ENCODE measurements at regions not wholly inside any gene's neighbourhood (a gene's known extent, or its start where the extent isn't known, plus 50 kb on each side); places are given as distances from the start of the nearest gene placed in this dataset.

- no peak overlapping the region for H3K4me3 Mint-ChIP-seq
- peaks cover 4% of the 10 kb centered on the region for H3K9me3 Mint-ChIP-seq (ENCODE audit: low read depth)
- ATAC-seq (no peak), DNase-seq (no peak)
- H3K36me3 Mint-ChIP-seq, result no peaks in the 10 kb centered on the region
- CTCF ChIA-PET, result no interaction called here
- peaks cover 3% of the 10 kb centered on the region for H3K4me1 Mint-ChIP-seq
- H3K27me3 Mint-ChIP-seq, result peaks cover 16% of the 10 kb centered on the region
- no peak overlapping the region for H3K27ac Mint-ChIP-seq
Observed at GRCh38 chr12:113594967-113595366, 123.3 kb upstream of the LHX5 start.

- ATAC-seq (no peak), DNase-seq (peak; percentile 51)
- H3K27me3 Mint-ChIP-seq, result peaks cover 20% of the 10 kb centered on the region
- H3K4me3 Mint-ChIP-seq, result peak overlapping the region; percentile 32
- H3K4me1 Mint-ChIP-seq, result peaks cover 3% of the 10 kb centered on the region
- H3K27ac Mint-ChIP-seq, result no peak overlapping the region
- CTCF ChIA-PET, result no interaction called here
- H3K9me3 Mint-ChIP-seq (ENCODE audit: low read depth), result peaks cover 8% of the 10 kb centered on the region
- H3K36me3 Mint-ChIP-seq, result no peaks in the 10 kb centered on the region
Observed at GRCh38 chr12:113591480-113591974, 119.9 kb upstream of the LHX5 start.

DNA sequence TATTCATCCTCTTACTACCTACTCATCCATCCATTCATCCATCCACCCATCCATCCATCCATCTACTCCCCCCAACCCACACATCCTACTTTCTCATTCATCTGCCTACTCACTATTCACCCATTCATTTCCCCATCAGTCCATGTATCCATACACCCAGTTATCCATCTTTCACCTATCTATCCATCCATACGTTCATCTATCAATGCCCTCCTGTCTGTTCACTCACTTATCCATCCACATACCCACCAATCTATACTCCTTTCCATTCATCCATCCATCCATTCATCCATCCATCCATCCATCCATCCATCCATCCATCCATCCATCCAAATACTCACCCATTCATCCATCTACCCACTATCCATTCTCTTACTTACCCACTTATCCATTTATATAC, 117.8 kb upstream of the LHX5 start:
- peaks cover 5% of the 10 kb centered on the region for H3K9me3 Mint-ChIP-seq (ENCODE audit: low read depth)
- peaks cover 3% of the 10 kb centered on the region for H3K4me1 Mint-ChIP-seq
- H3K4me3 Mint-ChIP-seq, result no peak overlapping the region
- CTCF ChIA-PET, result no interaction called here
- peaks cover 20% of the 10 kb centered on the region for H3K27me3 Mint-ChIP-seq
- ATAC-seq, result no peak
- H3K36me3 Mint-ChIP-seq, result no peaks in the 10 kb centered on the region
- H3K27ac Mint-ChIP-seq, result no peak overlapping the region
- DNase-seq, result no peak

DNA sequence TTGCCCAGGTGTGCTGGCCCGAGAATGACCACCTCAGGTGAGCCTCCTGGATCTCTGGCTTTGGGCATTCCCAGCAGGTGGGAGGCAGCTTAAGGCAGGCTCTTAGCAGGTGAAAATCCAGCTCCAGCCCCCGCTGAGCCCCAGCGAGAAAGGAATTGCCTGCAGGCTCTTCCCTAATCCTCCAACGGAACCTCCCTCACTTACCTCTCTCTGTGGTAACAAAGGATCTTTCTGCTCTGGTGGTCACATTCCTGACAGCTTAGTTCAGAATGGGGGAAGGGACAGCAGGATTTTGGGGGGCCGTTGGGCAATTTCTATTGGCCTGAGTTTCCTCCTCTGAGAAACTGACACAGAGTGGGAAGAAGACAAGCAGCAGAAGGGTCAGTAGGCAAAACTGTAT, 116.0 kb upstream of the LHX5 start:
- peaks cover 3% of the 10 kb centered on the region for H3K4me1 Mint-ChIP-seq
- CTCF ChIA-PET, result no interaction called here
- DNase-seq, result no peak
- H3K27ac Mint-ChIP-seq, result no peak overlapping the region
- peaks cover 5% of the 10 kb centered on the region for H3K9me3 Mint-ChIP-seq (ENCODE audit: low read depth)
- H3K36me3 Mint-ChIP-seq, result no peaks in the 10 kb centered on the region
- no peak overlapping the region for H3K4me3 Mint-ChIP-seq
- peaks cover 17% of the 10 kb centered on the region for H3K27me3 Mint-ChIP-seq
- ATAC-seq, result no peak

- ATAC-seq (no peak), DNase-seq (no peak)
- Mint-ChIP-seq H3K27me3 (peaks cover 7% of the 10 kb centered on the region), H3K36me3 (no peaks in the 10 kb centered on the region), H3K4me1 (peaks cover 3% of the 10 kb centered on the region), H3K27ac (no peak overlapping the region), H3K9me3 (ENCODE audit: low read depth) (peaks cover 5% of the 10 kb centered on the region), H3K4me3 (no peak overlapping the region)
- CTCF ChIA-PET, result no interaction called here
Observed at GRCh38 chr12:113586461-113586860, 114.8 kb upstream of the LHX5 start.

- no peaks in the 10 kb centered on the region for H3K36me3 Mint-ChIP-seq
- no peaks in the 10 kb centered on the region for H3K4me1 Mint-ChIP-seq
- CTCF ChIA-PET, result no interaction called here
- H3K27me3 Mint-ChIP-seq, result no peaks in the 10 kb centered on the region
- H3K4me3 Mint-ChIP-seq, result no peak overlapping the region
- ATAC-seq (no peak), DNase-seq (no peak)
- H3K27ac Mint-ChIP-seq, result no peak overlapping the region
- peaks cover 4% of the 10 kb centered on the region for H3K9me3 Mint-ChIP-seq (ENCODE audit: low read depth)
Observed at GRCh38 chr12:113582521-113583218, 111.0 kb upstream of the LHX5 start.

GRCh38 chr12:113581342-113581741, 109.7 kb upstream of the LHX5 start:
- no peak for ATAC-seq
- Mint-ChIP-seq H3K4me1 (no peaks in the 10 kb centered on the region), H3K27ac (no peak overlapping the region), H3K27me3 (no peaks in the 10 kb centered on the region), H3K36me3 (no peaks in the 10 kb centered on the region), H3K4me3 (no peak overlapping the region), H3K9me3 (ENCODE audit: low read depth) (peaks cover 4% of the 10 kb centered on the region)
- no peak for DNase-seq
- CTCF ChIA-PET, result no interaction called here

DNA sequence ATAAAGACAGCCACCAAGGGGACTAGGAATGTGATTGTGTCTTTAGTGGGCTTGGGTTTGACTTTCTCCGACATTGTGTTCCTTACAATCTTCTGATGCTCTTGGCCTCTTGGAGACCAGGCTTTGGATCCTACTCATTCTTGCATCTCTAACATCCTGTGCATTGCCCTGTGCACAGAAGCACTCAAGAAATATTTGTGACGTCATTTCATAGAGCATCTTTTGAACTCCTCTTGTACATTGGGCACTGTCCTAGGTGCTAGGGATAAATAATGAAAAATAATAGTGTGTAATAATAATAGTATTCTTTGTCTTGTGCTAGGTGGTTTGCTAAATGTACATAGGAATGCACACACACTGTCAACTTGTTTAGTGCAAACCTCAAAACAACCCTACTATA, 108.8 kb upstream of the LHX5 start:
- no peak for ATAC-seq
- H3K27ac Mint-ChIP-seq, result no peak overlapping the region
- no peaks in the 10 kb centered on the region for H3K36me3 Mint-ChIP-seq
- CTCF ChIA-PET, result no interaction called here
- no peaks in the 10 kb centered on the region for H3K27me3 Mint-ChIP-seq
- peaks cover 4% of the 10 kb centered on the region for H3K9me3 Mint-ChIP-seq (ENCODE audit: low read depth)
- DNase-seq, result no peak
- H3K4me1 Mint-ChIP-seq, result no peaks in the 10 kb centered on the region
- no peak overlapping the region for H3K4me3 Mint-ChIP-seq

DNA sequence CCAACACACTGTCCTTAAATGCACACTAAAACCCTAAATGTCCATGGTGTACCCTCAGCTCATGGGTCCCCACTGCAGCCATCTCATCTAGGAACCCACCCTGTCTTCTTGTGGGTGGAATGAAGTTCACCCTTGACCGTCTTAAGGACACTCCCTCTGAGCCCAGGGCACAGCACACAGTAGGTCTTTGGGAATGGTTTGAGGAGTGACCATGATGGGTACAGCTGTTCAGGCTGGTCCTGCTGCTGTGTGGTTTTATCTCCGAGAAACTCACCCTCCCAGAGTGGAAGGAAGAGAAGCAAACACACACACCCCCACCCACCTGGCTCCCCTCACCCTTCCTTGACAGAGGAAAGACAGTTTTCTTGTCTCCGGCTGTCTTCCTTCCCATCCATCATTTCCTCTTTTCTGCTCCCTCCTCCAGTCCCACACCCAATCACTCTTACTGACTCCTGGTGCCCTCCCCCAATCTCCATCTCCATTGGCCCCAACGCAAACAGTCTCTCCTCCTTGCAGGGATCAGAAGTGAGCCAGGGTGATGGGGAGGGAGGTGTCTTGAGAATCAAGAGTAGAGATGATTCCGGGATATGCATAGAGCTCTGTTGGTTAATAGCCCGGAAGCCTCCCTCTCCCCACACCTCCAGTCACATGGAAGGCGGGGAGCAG, 105.9 kb upstream of the LHX5 start:
- no peak overlapping the region for H3K4me3 Mint-ChIP-seq
- CTCF ChIA-PET, result no interaction called here

DNA sequence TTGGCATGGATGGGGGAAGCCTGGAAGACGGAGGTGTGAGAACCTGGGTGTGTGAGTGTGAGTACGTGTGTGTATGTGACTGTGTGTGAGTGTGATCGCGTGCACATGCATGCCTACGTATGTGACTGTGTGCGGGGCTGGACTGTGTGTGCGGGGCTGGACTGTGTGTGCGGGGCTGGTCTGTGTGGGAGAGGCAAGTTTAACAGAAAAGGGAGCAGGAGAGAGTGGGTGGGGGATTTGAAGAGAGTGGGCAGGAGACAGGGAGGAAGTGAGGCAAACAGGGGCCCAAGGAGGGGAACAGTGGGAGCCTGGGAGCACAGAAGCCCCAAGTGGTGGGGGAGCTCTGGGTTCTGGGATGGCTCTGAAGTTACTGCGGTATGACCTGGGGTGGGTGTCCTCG, 103.7 kb upstream of the LHX5 start:
- H3K9me3 Mint-ChIP-seq (ENCODE audit: low read depth), result no peaks in the 10 kb centered on the region
- no peaks in the 10 kb centered on the region for H3K27me3 Mint-ChIP-seq
- H3K36me3 Mint-ChIP-seq, result no peaks in the 10 kb centered on the region
- H3K4me1 Mint-ChIP-seq, result no peaks in the 10 kb centered on the region
- DNase-seq, result no peak
- no peak overlapping the region for H3K27ac Mint-ChIP-seq
- H3K4me3 Mint-ChIP-seq, result no peak overlapping the region
- CTCF ChIA-PET, result no interaction called here
- no peak for ATAC-seq

More for the DNA sequence above, 105.9 kb upstream of the LHX5 start:
- no peaks in the 10 kb centered on the region for H3K36me3 Mint-ChIP-seq
- H3K9me3 Mint-ChIP-seq (ENCODE audit: low read depth), result peaks cover 4% of the 10 kb centered on the region
- H3K4me1 Mint-ChIP-seq, result no peaks in the 10 kb centered on the region
- DNase-seq (no peak), ATAC-seq (no peak)
- H3K27ac Mint-ChIP-seq, result no peak overlapping the region
- no peaks in the 10 kb centered on the region for H3K27me3 Mint-ChIP-seq

GRCh38 chr12:113573148-113573547, 101.5 kb upstream of the LHX5 start:
- Mint-ChIP-seq H3K9me3 (ENCODE audit: low read depth) (no peaks in the 10 kb centered on the region), H3K4me3 (no peak overlapping the region), H3K36me3 (no peaks in the 10 kb centered on the region), H3K27me3 (no peaks in the 10 kb centered on the region), H3K4me1 (no peaks in the 10 kb centered on the region), H3K27ac (no peak overlapping the region)
- no peak for ATAC-seq
- DNase-seq, result no peak
- CTCF ChIA-PET, result no interaction called here

GRCh38 chr12:113571713-113572112, 100.0 kb upstream of the LHX5 start:
- H3K36me3 Mint-ChIP-seq, result no peaks in the 10 kb centered on the region
- no peaks in the 10 kb centered on the region for H3K4me1 Mint-ChIP-seq
- H3K27me3 Mint-ChIP-seq, result no peaks in the 10 kb centered on the region
- no peak overlapping the region for H3K27ac Mint-ChIP-seq
- no peaks in the 10 kb centered on the region for H3K9me3 Mint-ChIP-seq (ENCODE audit: low read depth)
- no peak for ATAC-seq
- CTCF ChIA-PET, result no interaction called here
- no peak overlapping the region for H3K4me3 Mint-ChIP-seq
- no peak for DNase-seq

- no peaks in the 10 kb centered on the region for H3K36me3 Mint-ChIP-seq
- no peak for ATAC-seq
- no peaks in the 10 kb centered on the region for H3K9me3 Mint-ChIP-seq (ENCODE audit: low read depth)
- H3K4me1 Mint-ChIP-seq, result no peaks in the 10 kb centered on the region
- CTCF ChIA-PET, result no interaction called here
- peaks cover 5% of the 10 kb centered on the region for H3K27me3 Mint-ChIP-seq
- no peak for DNase-seq
- H3K27ac Mint-ChIP-seq, result no peak overlapping the region
- H3K4me3 Mint-ChIP-seq, result no peak overlapping the region
Observed at GRCh38 chr12:113569806-113570205, 98.1 kb upstream of the LHX5 start.

GRCh38 chr12:113568021-113568420, 96.3 kb upstream of the LHX5 start:
- Mint-ChIP-seq H3K4me3 (no peak overlapping the region), H3K27ac (no peak overlapping the region), H3K27me3 (peaks cover 5% of the 10 kb centered on the region), H3K36me3 (no peaks in the 10 kb centered on the region), H3K9me3 (ENCODE audit: low read depth) (no peaks in the 10 kb centered on the region), H3K4me1 (no peaks in the 10 kb centered on the region)
- CTCF ChIA-PET, result no interaction called here
- ATAC-seq (no peak), DNase-seq (no peak)
